ENCODE measurements at regions not wholly inside any gene's neighbourhood (a gene's known extent, or its start where the extent isn't known, plus 50 kb on each side); places are given as distances from the start of the nearest gene placed in this dataset.

GRCh38 chr11:39239553-39239952, 2219.9 kb downstream of the LRRC4C start:
- Histone ChIP-seq H3K9me3 (ENCODE audit: control insufficient read depth, low read depth, low read length) (no peaks in the 10 kb centered on the region), H2BK5ac (ENCODE audit: insufficient read length, low read length) (no peak overlapping the region), H3K56ac (ENCODE audit: insufficient read length, low read depth, low read length) (no peak overlapping the region), H2BK12ac (ENCODE audit: insufficient read length, low read depth, low read length) (no peak overlapping the region), H2BK120ac (ENCODE audit: low read depth, low read length, poor library complexity, severe bottlenecking) (no peak overlapping the region), H3K23ac (ENCODE audit: insufficient read length, low read depth, low read length) (no peak overlapping the region), H4K20me1 (ENCODE audit: control insufficient read depth, insufficient read depth, insufficient read length) (no peaks in the 10 kb centered on the region), H4K91ac (ENCODE audit: insufficient read length, low read depth, low read length) (no peak overlapping the region), H3K23me2 (ENCODE audit: insufficient read length, low read depth, low read length, poor library complexity, severe bottlenecking) (no peaks in the 10 kb centered on the region), H3K4me1 (ENCODE audit: insufficient read depth, low read length) (no peaks in the 10 kb centered on the region), H2AK5ac (ENCODE audit: insufficient read length, low read length) (no peak overlapping the region), H3K4ac (ENCODE audit: low read depth, low read length) (no peak overlapping the region), H3K27ac (ENCODE audit: insufficient read length, low read depth, low read length) (no peak overlapping the region), H3K27me3 (ENCODE audit: insufficient read depth, low read length) (no peaks in the 10 kb centered on the region), H3K4me2 (ENCODE audit: insufficient read depth, insufficient read length, low read length) (no peak overlapping the region), H3K79me1 (ENCODE audit: insufficient read depth, low read depth, low read length, poor library complexity, severe bottlenecking) (no peaks in the 10 kb centered on the region), H2AFZ (ENCODE audit: low read length) (no peak overlapping the region), H3K14ac (ENCODE audit: insufficient read depth, low read length) (no peak overlapping the region), H2BK20ac (ENCODE audit: low read depth, low read length, poor library complexity, severe bottlenecking) (no peak overlapping the region), H4K5ac (ENCODE audit: insufficient read length, low read depth, low read length) (no peak overlapping the region), H3T11ph (ENCODE audit: low read length) (no peak overlapping the region), H3K9ac (ENCODE audit: extremely low read depth, insufficient read length, low read length) (no peak overlapping the region), H3K18ac (ENCODE audit: insufficient read length, low read depth, low read length) (no peak overlapping the region), H2BK15ac (ENCODE audit: low read depth, low read length) (no peak overlapping the region), H4K8ac (replicated peaks; ENCODE audit: insufficient read length, low read depth, low read length) (no peak overlapping the region), H3K79me2 (ENCODE audit: insufficient read depth, low read length) (no peaks in the 10 kb centered on the region)
- no peaks in the 10 kb centered on the region; a peak in 2 of 7 replicates for H3K36me3 Mint-ChIP-seq (ENCODE audit: insufficient read depth in 1 of 3, low read depth in 3 of 3)
- no peak for DNase-seq
- no peak overlapping the region for H3K4me3 Mint-ChIP-seq
- WGBS (ENCODE audit: extremely low coverage, insufficient read length, low lambda C conversion rate) = no CpG with 5 or more reads among the region's 3 CpGs
- peaks cover 0 to 2% of the 10 kb centered on the region in 2 experiments; a peak in 2 of 5 replicates for H3K9me3 Mint-ChIP-seq
- no peak for TF ChIP-seq CTCF (conservative IDR thresholded peaks at IDR 0.05)
- H3K4me1 Mint-ChIP-seq = no peaks in the 10 kb centered on the region
- H3K27me3 Mint-ChIP-seq (ENCODE audit: low read depth) = no peaks in the 10 kb centered on the region
- no peak overlapping the region for H3K27ac Mint-ChIP-seq
